ENCODE measurements at regions not wholly inside any gene's neighbourhood (a gene's known extent, or its start where the extent isn't known, plus 50 kb on each side); places are given as distances from the start of the nearest gene placed in this dataset.

DNA sequence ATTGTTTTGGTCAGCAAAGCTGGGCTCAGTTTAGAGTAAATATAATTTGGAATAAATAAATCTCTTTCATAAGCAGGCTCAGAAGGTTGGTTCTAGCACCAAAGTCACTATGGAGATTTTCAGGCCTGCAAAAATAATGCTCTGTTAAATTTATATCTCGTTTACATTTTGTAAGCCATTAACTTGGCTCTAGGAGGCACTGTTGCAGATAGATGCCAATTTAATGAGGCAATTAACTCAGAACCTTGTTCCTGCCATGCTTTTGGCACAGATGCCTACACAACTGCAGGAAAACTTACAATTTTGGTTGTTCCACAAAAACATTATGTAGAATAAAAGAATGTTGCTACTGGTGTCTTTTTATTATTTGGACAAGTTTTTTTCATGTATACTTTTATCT, 428.1 kb downstream of the FLRT2 start:
- TF ChIP-seq FOXP2 (optimal IDR thresholded peaks at IDR 0.05; ENCODE audit: borderline replicate concordance, extremely low read depth, extremely low read length, insufficient read depth), result no peak

- TF ChIP-seq SIN3A (IDR thresholded peaks at IDR 0.05; ENCODE audit: borderline replicate concordance, insufficient read depth, low read length), result no peak
- TF ChIP-seq, protein P1, sequence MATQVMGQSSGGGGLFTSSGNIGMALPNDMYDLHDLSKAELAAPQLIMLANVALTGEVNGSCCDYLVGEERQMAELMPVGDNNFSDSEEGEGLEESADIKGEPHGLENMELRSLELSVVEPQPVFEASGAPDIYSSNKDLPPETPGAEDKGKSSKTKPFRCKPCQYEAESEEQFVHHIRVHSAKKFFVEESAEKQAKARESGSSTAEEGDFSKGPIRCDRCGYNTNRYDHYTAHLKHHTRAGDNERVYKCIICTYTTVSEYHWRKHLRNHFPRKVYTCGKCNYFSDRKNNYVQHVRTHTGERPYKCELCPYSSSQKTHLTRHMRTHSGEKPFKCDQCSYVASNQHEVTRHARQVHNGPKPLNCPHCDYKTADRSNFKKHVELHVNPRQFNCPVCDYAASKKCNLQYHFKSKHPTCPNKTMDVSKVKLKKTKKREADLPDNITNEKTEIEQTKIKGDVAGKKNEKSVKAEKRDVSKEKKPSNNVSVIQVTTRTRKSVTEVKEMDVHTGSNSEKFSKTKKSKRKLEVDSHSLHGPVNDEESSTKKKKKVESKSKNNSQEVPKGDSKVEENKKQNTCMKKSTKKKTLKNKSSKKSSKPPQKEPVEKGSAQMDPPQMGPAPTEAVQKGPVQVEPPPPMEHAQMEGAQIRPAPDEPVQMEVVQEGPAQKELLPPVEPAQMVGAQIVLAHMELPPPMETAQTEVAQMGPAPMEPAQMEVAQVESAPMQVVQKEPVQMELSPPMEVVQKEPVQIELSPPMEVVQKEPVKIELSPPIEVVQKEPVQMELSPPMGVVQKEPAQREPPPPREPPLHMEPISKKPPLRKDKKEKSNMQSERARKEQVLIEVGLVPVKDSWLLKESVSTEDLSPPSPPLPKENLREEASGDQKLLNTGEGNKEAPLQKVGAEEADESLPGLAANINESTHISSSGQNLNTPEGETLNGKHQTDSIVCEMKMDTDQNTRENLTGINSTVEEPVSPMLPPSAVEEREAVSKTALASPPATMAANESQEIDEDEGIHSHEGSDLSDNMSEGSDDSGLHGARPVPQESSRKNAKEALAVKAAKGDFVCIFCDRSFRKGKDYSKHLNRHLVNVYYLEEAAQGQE (IDR thresholded peaks at IDR 0.05; ENCODE audit: insufficient read depth in 1 of 2, low read depth in 2 of 2, low read length in 2 of 2), result no peak
- no peak for TF ChIP-seq POLR2AphosphoS5 (IDR thresholded peaks at IDR 0.05; ENCODE audit: low read depth, low read length)
- no peak for TF ChIP-seq TAF1 (IDR thresholded peaks at IDR 0.05; ENCODE audit: borderline replicate concordance, insufficient read depth, low read length)
- TF ChIP-seq FOXP2 (optimal IDR thresholded peaks at IDR 0.05; ENCODE audit: borderline replicate concordance, extremely low read depth, extremely low read length, insufficient read depth), result no peak
These were observed 423.3 kb downstream of the FLRT2 start for GRCh38 chr14:85953265-85953664.

DNA sequence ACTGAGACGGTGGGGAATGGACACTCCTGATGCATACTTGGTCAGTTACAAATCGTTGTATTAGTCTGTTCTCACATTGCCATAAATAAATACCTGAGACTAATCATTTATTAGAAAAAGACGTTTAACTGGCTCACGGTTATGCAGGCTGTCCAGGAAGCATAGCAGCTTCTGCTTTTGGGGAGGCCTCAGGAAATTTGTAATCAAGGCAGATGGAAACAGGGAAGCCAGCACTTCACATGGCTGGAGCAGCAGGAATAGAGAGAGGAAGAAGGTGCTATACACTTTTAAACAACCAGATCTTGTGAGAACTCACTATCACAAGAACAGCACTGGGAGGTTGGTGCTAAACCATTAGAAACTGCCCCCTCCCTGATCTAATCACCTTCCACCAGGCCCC, 418.2 kb downstream of the FLRT2 start:
- no peak for TF ChIP-seq FOXP2 (optimal IDR thresholded peaks at IDR 0.05; ENCODE audit: borderline replicate concordance, extremely low read depth, extremely low read length, insufficient read depth)
- no peak for TF ChIP-seq POLR2AphosphoS5 (IDR thresholded peaks at IDR 0.05; ENCODE audit: low read depth, low read length)
- no peak for TF ChIP-seq TAF1 (IDR thresholded peaks at IDR 0.05; ENCODE audit: borderline replicate concordance, insufficient read depth, low read length)
- TF ChIP-seq, protein P1 (IDR thresholded peaks at IDR 0.05; ENCODE audit: insufficient read depth in 1 of 2, low read depth in 2 of 2, low read length in 2 of 2), result no peak
- no peak for TF ChIP-seq SIN3A (IDR thresholded peaks at IDR 0.05; ENCODE audit: borderline replicate concordance, insufficient read depth, low read length)

DNA sequence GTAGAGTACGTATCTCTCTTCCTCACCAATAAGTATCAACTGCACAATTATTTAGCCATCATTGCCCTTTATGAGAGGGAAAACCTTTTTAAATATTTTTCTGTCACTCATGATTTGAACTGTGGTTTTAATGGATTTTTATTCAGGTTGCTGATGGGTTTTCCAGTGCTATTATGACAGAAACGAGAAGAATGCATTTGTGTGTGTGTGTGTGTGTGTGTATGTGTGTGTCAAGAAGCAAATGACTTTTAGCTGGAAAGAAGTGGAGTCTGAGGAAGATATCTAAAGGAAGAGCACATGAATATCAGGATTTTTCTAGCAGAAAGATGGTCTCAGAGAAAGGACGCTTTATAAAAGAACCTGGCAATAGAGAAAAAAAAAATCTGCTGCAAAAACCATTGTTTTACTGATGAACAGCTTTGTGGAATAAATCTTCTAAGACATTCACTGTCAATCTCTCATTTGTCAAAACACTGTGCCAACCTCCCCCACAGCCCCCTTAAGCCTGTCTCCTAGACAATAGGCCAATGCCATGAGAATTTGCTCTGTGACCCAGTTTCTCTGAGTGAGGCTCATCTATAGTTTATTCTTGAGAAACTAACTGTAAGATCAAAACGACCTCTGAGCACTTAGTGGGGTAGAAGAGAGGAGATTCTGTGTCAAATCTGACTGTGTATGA, 417.7 kb downstream of the FLRT2 start:
- TF ChIP-seq POLR2AphosphoS5 (IDR thresholded peaks at IDR 0.05; ENCODE audit: low read depth, low read length) (no peak), TAF1 (IDR thresholded peaks at IDR 0.05; ENCODE audit: borderline replicate concordance, insufficient read depth, low read length) (no peak), FOXP2 (optimal IDR thresholded peaks at IDR 0.05; ENCODE audit: borderline replicate concordance, extremely low read depth, extremely low read length, insufficient read depth) (no peak), SIN3A (IDR thresholded peaks at IDR 0.05; ENCODE audit: borderline replicate concordance, insufficient read depth, low read length) (no peak)
- TF ChIP-seq, protein P1 (IDR thresholded peaks at IDR 0.05; ENCODE audit: insufficient read depth in 1 of 2, low read depth in 2 of 2, low read length in 2 of 2), result no peak

DNA sequence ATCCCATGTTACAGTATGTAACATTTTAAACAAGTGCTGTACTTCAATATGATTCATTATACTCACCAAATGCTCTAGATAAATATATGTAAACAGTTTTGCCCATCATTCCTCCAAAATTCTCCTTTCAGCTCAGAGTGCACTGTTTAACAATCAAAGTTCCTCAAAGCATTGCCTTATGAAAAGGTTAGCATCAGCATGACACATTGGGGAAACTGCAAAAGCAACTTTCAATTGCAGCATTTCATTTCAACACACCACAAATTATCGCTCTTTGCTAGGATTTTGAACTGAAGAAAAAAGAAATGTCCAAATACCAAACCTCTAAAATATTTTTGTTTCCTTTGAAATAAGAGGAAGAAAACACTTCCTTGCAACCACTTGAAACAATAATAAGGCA, 413.2 kb downstream of the FLRT2 start:
- TF ChIP-seq TAF1 (IDR thresholded peaks at IDR 0.05; ENCODE audit: borderline replicate concordance, insufficient read depth, low read length), result no peak
- TF ChIP-seq SIN3A (IDR thresholded peaks at IDR 0.05; ENCODE audit: borderline replicate concordance, insufficient read depth, low read length), result no peak
- TF ChIP-seq POLR2AphosphoS5 (IDR thresholded peaks at IDR 0.05; ENCODE audit: low read depth, low read length), result no peak
- TF ChIP-seq, protein P1 (IDR thresholded peaks at IDR 0.05; ENCODE audit: insufficient read depth in 1 of 2, low read depth in 2 of 2, low read length in 2 of 2), result no peak
- TF ChIP-seq FOXP2 (optimal IDR thresholded peaks at IDR 0.05; ENCODE audit: borderline replicate concordance, extremely low read depth, extremely low read length, insufficient read depth), result no peak

Measured in PFSK-1 (cell line).